Posterior vena cava (tissue), 2 donors: ENCODE measurements at regions not wholly inside any gene's neighbourhood (a gene's known extent, or its start where the extent isn't known, plus 50 kb on each side); places are given as distances from the start of the nearest gene placed in this dataset.
"Not testable (repeated sequence)": the region's sequence is repeated elsewhere in the genome, so short reads cannot be mapped to it uniquely, and the experiment has no call there.

Experiments used
- DNase-seq: peaks from one replicate; pipeline ENCODE4 v3.0.0-alpha.2; 2020; ENCODE audit warnings: low spot score
- intact Hi-C, 2 donors: fragments of 100-400 bp; cut with DNase I; formaldehyde crosslinking; loops; one replicate each; pipeline versions ENCODE4 v1.14.1 to v1.14.2; 2022 to 2023
- donor health status: DM: yes; HTN: yes; CAD: no.
- donor health status: DM: yes; HTN: yes; CAD: no.

DNA sequence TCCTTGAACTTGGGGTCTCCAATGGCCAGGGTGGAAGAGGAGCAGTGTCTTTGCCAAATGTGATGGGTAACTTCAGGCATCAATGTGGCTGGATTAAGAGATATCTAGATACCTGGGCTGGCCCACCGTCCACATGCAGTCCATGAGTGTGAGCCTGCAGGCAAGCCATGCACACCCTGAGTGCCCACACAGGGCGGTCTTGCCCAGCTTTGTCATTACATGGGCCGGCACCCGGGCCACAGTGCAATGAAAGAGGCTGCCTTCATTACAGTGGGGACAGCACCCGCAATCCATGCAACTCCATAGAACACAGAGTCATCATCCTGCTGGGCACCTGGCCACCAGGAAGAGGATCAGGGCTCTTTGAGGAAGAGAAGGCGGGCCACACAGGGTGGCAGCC, 263.8 kb upstream of the IRX1 start:
- DNase-seq = no peak
- intact Hi-C loops = loop anchor here in 1 of 2 donors (2.0 to 5.0 kb wide), 2 partner anchors 63 to 410 kb away; no protein-coding TSS in a partner anchor

DNA sequence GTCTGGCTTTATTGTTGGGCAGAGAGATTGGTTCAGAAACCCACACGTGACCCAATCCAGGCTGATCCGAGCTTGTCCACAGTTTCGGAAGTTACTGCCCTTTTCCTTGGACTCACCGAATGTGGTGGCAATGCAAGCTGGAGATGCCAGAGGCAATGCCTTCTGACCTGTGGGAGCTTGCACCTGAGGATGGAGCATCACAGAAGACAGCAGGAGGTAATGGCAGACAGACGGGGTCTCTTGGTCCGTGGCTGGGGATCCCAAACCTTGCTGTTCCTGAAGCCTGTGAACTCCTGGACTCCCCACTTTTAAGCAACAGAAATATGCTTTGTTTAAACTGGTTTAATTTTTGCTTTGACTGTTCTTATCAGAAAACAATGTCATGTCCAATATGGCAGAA, 265.2 kb upstream of the IRX1 start:
- no peak for DNase-seq
- intact Hi-C loops = loop anchor here in 1 of 2 donors (5.0 kb wide), 1 partner anchor 408 kb away; no protein-coding TSS in a partner anchor

DNA sequence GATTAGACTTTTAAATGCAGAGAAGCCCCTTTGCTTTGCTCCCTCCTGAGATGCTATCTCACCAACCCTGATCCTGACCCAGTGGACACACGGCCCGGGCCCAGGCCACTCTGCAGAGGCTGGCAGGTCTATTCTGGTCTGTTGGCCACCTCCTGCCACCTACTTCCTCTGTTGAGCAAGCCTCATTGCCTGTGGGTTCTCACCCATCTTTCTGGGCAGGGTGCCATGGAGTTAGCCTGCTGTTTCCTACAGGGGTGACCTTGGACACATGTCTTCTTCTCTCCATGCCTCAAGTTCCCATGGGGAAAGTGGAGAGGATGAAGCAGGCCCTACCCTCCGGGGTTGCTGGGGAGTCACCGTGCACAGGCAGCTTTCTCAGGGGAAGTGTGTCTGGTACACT, 266.2 kb upstream of the IRX1 start:
- intact Hi-C loops = no loop called here

GRCh38 chr5:3326841-3327232, 268.8 kb upstream of the IRX1 start:
- intact Hi-C loops = no loop called here
- DNase-seq = no peak

More for the DNA sequence above, 266.2 kb upstream of the IRX1 start:
- DNase-seq = no peak

GRCh38 chr5:3325972-3326840, 269.4 kb upstream of the IRX1 start:
- DNase-seq = no peak
- intact Hi-C loops = no loop called here

DNA sequence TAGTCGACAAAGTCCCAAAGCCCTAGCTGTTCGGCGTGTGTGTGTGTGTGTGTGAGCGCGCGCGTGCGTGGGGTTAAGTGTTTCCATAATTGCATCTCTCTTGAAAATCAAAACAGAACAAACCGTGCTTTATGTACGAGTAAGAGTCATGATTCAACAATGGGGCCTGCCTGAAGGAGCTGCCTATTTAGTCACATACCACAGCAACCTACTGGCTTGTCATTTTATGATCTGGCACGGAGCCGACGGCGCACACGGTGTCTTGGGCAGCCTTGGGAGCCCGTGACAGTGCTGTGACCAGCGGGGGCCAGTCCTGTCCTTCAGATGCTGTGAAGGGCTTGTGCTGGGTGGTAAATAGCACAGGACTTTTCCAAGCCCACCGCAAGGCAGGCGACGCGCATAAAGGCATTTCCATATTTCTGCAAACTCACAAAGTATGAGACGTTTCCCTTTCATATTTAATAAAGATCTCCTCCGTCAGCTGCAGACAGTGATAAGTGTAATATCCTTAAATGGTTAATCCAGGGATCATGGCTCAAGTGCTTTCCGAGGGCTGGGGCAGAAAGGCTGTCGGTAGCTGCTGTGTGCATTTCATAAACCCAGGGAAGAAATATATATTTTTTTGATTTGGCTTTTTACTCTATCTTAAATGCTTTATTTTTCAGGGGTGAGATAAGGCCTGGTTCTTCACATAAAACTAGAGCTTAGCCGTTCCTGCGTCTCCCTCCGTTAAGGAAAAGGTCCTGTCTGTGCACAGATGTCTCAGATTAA, 270.2 kb upstream of the IRX1 start:
- intact Hi-C loops = no loop called here
- DNase-seq = no peak

GRCh38 chr5:3324421-3325101, 271.1 kb upstream of the IRX1 start:
- intact Hi-C loops = no loop called here
- DNase-seq = no peak

DNA sequence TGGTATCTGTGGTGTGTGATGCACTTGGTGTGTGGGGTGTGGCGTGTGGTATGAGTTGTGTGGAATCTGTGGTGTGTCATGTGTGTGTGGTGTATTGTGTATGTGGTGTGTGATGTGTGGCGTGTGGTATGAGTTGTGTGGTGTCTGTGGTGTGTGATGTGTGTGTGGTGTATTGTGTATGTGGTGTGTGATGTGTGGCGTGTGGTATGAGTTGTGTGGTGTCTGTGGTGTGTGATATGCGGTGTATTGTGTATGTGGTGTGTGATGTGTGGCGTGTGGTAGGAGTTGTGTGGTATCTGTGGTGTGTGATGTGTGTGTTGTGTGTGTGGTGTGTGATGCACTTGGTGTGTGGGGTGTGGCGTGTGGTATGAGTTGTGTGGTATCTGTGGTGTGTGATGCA, 271.7 kb upstream of the IRX1 start:
- DNase-seq, intact Hi-C loops: not testable (repeated sequence)

- no peak for DNase-seq
- intact Hi-C loops = no loop called here
These were observed 272.5 kb upstream of the IRX1 start for GRCh38 chr5:3323144-3323543.

DNA sequence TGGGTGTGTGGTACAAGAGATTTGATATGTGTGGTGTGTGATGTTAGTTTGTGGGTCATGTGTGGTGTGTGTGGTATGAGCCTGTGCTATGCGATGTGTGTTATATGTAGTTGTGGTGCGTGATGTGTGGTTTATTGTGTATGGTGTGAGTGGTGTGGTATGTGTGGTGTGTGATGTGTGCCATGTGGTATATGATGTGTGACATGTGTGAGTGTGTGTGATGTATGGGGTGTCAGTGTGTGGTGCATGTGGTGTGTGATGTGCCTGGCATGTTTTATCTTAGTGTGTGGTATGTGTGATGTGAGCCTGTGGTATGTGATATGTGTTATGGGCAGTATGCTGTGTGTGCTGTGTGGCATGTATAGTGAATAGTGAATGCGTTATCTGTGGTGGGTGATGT, 273.0 kb upstream of the IRX1 start:
- DNase-seq = no peak
- intact Hi-C loops = no loop called here

DNA sequence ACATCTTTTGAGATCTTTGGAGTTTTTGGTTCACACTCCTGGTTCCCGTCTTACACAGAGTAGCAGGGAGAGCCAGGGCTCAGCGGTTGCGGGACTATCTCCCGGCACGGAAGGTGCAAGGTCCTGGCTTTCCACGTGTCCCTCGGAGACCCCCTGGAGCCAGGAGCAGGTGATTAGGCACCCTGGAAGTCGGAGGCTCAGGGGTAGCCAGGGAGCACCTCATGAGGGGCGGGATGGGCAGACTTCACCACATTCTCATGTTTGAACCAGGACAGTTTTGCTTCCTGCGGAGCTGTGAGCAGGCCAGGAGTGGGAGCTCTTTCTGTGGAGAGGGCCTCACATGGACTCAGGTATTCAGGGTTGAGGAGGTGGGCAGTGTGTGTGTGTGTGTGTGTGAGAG, 273.7 kb upstream of the IRX1 start:
- no peak for DNase-seq

DNA sequence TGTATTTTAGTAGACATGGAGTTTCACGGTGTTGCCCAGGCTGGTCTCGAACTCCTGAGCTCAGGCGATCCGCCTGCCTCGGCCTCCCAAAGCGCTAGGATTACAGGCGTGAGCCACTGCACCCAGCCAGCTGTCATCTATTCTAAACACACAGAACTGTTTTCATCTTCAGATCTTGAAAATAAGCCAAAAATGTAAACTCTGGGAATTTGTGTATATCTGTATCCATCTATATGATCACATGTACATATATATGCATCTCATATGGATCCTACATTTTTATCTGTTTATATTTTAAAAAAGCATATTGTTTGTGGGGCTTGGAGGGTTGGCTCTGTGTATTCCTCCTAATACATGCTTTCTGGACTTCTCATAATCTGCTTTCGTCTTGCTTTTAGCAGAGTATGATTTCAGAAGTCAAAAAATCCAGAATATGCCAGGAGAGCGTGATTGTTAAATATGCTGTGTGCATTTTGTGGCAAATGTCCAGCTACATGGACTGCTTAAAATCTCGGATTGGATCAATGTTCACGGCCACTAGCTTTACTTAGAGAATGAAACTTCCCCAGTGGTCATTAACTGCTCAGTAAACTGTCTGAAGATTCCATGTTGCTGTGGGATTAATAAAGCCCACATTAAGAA, 274.4 kb upstream of the IRX1 start:
- intact Hi-C loops = no loop called here
- DNase-seq = no peak

More for the DNA sequence above, 273.7 kb upstream of the IRX1 start:
- intact Hi-C loops = no loop called here

GRCh38 chr5:3320317-3320875, 275.2 kb upstream of the IRX1 start:
- DNase-seq = no peak
- intact Hi-C loops = no loop called here

- no peak for DNase-seq
- intact Hi-C loops = no loop called here
These were observed 278.4 kb upstream of the IRX1 start for GRCh38 chr5:3317051-3317795.

GRCh38 chr5:3313569-3313968, 282.1 kb upstream of the IRX1 start:
- DNase-seq = no peak
- intact Hi-C loops = no loop called here

DNA sequence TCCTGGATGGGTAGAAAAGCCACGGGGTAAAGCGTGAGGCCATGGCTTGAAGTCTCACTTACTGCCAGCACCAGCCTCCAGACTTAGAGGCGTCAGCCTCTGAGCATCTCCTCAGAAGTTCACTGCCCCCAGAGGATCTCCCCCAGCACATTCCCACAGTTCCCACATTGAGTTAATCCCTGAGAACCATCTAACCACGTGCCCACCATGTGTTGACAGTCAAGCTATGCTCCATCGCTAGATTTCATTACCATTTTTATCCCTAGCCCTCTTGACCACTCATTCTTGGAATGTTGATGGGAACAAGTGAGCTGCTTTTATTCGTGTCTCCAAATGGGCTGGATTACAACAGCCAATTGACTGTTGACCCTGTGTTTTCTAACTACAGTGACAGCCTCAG, 283.3 kb upstream of the IRX1 start:
- intact Hi-C loops = no loop called here
- no peak for DNase-seq

- DNase-seq = no peak
- intact Hi-C loops = no loop called here
These were observed 284.2 kb upstream of the IRX1 start for GRCh38 chr5:3311433-3311832.

GRCh38 chr5:3310541-3311261, 284.9 kb upstream of the IRX1 start:
- intact Hi-C loops = no loop called here
- DNase-seq = no peak
